ENCODE measurements at regions not wholly inside any gene's neighbourhood (a gene's known extent, or its start where the extent isn't known, plus 50 kb on each side); places are given as distances from the start of the nearest gene placed in this dataset.

GRCh38 chr20:58149437-58150091, 78.9 kb downstream of the ANKRD60 start:
- H3K4me2 ChIP-seq (ENCODE audit: low read length): no peak overlapping the region
- ATAC-seq (no peak), DNase-seq (ENCODE audit: low read depth, low spot score) (no peak)
- H2AFZ ChIP-seq (ENCODE audit: low read depth, low read length, poor library complexity, severe bottlenecking): no peak overlapping the region
- H3K4me3 ChIP-seq (replicated peaks in 1 of 2; ENCODE audit: low read depth in 1 of 2, low read length in 2 of 2): no peak overlapping the region
- no peak overlapping the region for H3K9ac ChIP-seq (ENCODE audit: low read length)
- no peaks in the 10 kb centered on the region for H3K9me2 ChIP-seq (ENCODE audit: insufficient read depth)
- H3K79me2 ChIP-seq (ENCODE audit: insufficient read depth, low read length): no peaks in the 10 kb centered on the region
- TF ChIP-seq TCF7L2 (IDR thresholded peaks at IDR 0.05; ENCODE audit: borderline replicate concordance, extremely low read depth, insufficient read depth, insufficient read length) (no peak), ZBTB33 (IDR thresholded peaks at IDR 0.05; ENCODE audit: extremely low read depth, insufficient replicate concordance, low read length) (no peak), RAD21 (IDR thresholded peaks at IDR 0.05; ENCODE audit: low read depth) (no peak), FOSL1 (IDR thresholded peaks at IDR 0.05; ENCODE audit: low read depth) (no peak), YY1 (IDR thresholded peaks at IDR 0.05; ENCODE audit: extremely low read depth, insufficient replicate concordance, low read depth, low read length) (no peak), SP1 (IDR thresholded peaks at IDR 0.05; ENCODE audit: low read depth) (no peak), REST (IDR thresholded peaks at IDR 0.05; ENCODE audit: low read depth) (no peak), JUND (IDR thresholded peaks at IDR 0.05) (no peak), MAX (IDR thresholded peaks at IDR 0.05) (no peak), ZNF274 (IDR thresholded peaks at IDR 0.05; ENCODE audit: low read depth, low read length) (no peak), EGR1 (IDR thresholded peaks at IDR 0.05; ENCODE audit: low read depth) (no peak), SRF (IDR thresholded peaks at IDR 0.05; ENCODE audit: low read depth) (no peak), EZH2phosphoT487 (IDR thresholded peaks at IDR 0.05; ENCODE audit: borderline replicate concordance) (no peak), CBX3 (IDR thresholded peaks at IDR 0.05; ENCODE audit: low read depth) (no peak), POLR2AphosphoS5 (IDR thresholded peaks at IDR 0.05; ENCODE audit: low read depth, low read length) (no peak), ZFX (IDR thresholded peaks at IDR 0.05) (no peak), EZH2 (IDR thresholded peaks at IDR 0.05) (no peak)
- H3K27ac ChIP-seq (ENCODE audit: low read depth, low read length): no peak overlapping the region
- intact Hi-C loops (cut with micrococcal nuclease): no loop called here
- no peaks in the 10 kb centered on the region for H3K9me3 ChIP-seq (ENCODE audit: control insufficient read depth in 1 of 2, insufficient read depth in 1 of 2, low read depth in 1 of 2, low read length in 2 of 2)
- no peaks in the 10 kb centered on the region for H3K4me1 ChIP-seq (ENCODE audit: control insufficient read depth in 1 of 2, insufficient read depth in 2 of 2, low read length in 2 of 2)
- ChIA-PET RAD21 (ENCODE audit: low non-redundant PET in 1 of 2, low total read pairs in 2 of 2, uncharacterized antibody in 2 of 2, unreplicated experiment in 2 of 2) (no interaction called here), CTCF (no interaction called here), POLR2A (no interaction called here)
- H4K20me1 ChIP-seq (ENCODE audit: insufficient read depth): no peaks in the 10 kb centered on the region
- no TSS peak for BruUV-seq (replicated peaks)
- no peaks in the 10 kb centered on the region for H3K36me3 ChIP-seq (ENCODE audit: control insufficient read depth in 1 of 2, insufficient read depth in 2 of 2, low read length in 2 of 2)
- peaks cover 57% of the 10 kb centered on the region for H3K27me3 ChIP-seq (ENCODE audit: insufficient read depth, low read length)

Measured in HCT116 (cell line).